ENCODE measurements at regions not wholly inside any gene's neighbourhood (a gene's known extent, or its start where the extent isn't known, plus 50 kb on each side); places are given as distances from the start of the nearest gene placed in this dataset.

GRCh38 chr4:43356786-43357185, 464.3 kb downstream of the GRXCR1 start:
- no peak for TF ChIP-seq CTCF (conservative IDR thresholded peaks at IDR 0.05; ENCODE audit: low read length)
- DNase-seq (ENCODE audit: low read depth) = no peak
- no peak overlapping the region for H3K4me3 ChIP-seq (ENCODE audit: low read length)

DNA sequence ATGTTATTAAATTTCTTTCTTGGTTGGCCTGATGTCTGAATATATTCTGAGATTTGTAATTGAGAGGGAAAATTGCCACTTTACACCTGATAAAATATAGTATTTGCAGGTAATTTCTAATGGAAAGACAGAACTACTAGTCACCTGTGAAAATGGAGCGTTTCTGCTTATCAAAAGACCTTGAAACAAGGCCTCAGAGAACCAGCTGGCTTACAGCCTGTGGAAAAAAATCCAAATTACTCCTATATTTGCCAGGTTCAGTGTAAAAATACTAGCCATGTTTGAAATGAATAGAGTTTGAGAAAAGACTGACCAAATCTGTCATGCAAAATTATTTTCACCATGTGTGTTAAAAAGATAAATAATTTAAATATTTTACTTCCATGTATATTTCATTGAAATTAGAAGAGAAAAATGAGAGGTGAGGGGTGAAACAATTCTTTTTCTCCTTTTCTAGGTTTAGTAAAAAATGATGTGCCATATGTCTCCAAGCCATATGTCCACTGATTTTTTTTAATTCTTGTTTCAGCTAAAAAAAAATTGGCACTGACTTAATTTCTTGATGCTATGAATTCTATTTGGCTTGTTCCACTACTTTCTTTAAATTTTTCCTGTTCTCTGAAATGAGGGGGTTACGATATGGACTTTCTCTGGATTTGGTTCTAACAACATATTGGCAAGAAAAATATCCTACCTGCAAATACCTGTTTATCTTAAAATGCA, 464.9 kb downstream of the GRXCR1 start:
- H3K4me3 ChIP-seq (ENCODE audit: low read length) = no peak overlapping the region
- DNase-seq (ENCODE audit: low read depth) = no peak
- TF ChIP-seq CTCF (conservative IDR thresholded peaks at IDR 0.05; ENCODE audit: low read length) = no peak

DNA sequence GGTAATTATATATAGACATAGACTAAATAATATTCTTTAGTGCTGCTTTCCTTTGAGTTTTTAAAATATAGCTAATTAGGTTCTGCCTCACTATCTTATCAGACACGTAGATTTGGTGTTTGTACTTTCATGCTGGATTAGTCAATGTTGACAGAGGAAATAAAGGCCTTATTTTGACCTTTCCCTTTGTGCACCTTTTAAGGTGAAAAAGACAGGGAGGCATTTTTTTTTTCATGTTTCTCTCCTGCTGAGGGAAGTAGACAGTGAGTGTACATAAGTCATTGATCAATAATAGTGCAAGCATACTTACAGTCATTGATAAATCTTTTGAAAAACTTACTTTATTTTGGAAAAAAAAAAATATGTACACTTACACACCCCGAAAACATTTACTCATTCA, 467.8 kb downstream of the GRXCR1 start:
- H3K4me3 ChIP-seq (ENCODE audit: low read length) = no peak overlapping the region
- no peak for DNase-seq (ENCODE audit: low read depth)
- no peak for TF ChIP-seq CTCF (conservative IDR thresholded peaks at IDR 0.05; ENCODE audit: low read length)

DNA sequence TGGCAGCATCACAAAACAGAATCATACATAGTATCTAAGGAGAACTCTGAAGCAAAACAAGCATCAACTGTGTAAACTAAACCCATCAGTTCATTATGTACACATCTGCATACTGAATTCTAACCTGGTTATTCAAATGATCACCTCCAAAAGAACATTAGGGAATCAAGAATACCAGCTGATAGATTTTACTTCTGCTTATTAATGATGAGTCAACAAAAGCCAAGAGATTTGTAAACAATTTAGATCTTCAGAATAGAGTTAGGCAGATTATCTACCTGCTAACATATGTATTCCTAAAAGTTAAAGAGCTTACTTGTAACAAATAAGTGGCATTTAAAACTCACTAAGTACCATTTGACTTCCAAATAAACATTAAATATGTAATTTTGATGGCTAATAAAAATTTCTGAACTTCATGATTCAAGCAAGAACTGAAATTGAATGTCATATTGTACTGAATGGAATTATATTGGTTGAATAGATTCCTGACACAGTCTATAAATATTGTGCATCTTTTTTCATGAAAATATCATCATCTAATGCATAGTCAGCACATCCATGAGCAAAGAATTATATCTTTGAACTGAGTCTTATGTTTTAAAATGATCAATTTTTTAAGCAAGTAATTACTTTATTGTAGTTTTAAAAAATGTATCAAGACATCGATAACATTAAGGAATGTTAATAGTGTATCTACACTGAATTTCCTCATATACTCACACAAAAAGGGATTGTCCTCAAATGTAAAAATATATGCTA, 470.5 kb downstream of the GRXCR1 start:
- TF ChIP-seq CTCF (conservative IDR thresholded peaks at IDR 0.05; ENCODE audit: low read length) = no peak
- H3K4me3 ChIP-seq (ENCODE audit: low read length) = no peak overlapping the region
- no peak for DNase-seq (ENCODE audit: low read depth)

GRCh38 chr4:43369036-43369594, 476.6 kb downstream of the GRXCR1 start:
- no peak for TF ChIP-seq CTCF (conservative IDR thresholded peaks at IDR 0.05; ENCODE audit: low read length)
- no peak overlapping the region for H3K4me3 ChIP-seq (ENCODE audit: low read length)
- DNase-seq (ENCODE audit: low read depth) = no peak

DNA sequence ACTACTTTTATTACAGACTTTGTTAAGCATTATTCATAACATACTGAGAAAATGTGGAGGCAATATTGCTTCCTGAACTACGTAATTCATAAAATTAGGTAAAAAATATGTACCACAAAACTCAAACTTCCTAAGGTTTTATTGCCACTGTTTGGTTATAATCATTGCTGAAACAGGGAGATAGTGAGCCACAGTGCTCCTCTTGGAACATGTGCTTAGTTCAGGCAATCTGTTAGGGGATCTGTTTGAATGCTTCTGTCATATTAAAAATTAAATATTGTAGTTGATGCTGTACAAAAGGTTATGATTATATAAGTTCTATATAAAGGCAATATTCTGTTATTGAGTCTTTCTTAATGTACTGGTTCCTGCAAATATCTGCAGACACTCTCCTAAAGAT, 480.7 kb downstream of the GRXCR1 start:
- H3K4me3 ChIP-seq (ENCODE audit: low read length) = no peak overlapping the region
- no peak for TF ChIP-seq CTCF (conservative IDR thresholded peaks at IDR 0.05; ENCODE audit: low read length)
- DNase-seq (ENCODE audit: low read depth) = no peak

Measured in AG10803 (cell line).